Upper lobe of left lung (tissue), 4 donors: ENCODE measurements at regions not wholly inside any gene's neighbourhood (a gene's known extent, or its start where the extent isn't known, plus 50 kb on each side); places are given as distances from the start of the nearest gene placed in this dataset.

Experiments
- CTCF ChIP-seq, 6 experiments: fragments of 450-650 bp in 4 of 6; fragments of 200-600 bp in 2 of 6; sonication (generic) in 2 of 6; IDR thresholded peaks; one replicate each; pipeline ENCODE4 v1.5.1; 2016 to 2019; ENCODE audit warnings: antibody characterized with exemption in 6 of 6
- POLR2A ChIP-seq, 4 donors: fragments of 450-650 bp; IDR thresholded peaks; one replicate each; pipeline ENCODE4 v1.5.1; 2016 to 2017; ENCODE audit warnings: antibody characterized with exemption in 4 of 4, mild to moderate bottlenecking in 2 of 4

DNA sequence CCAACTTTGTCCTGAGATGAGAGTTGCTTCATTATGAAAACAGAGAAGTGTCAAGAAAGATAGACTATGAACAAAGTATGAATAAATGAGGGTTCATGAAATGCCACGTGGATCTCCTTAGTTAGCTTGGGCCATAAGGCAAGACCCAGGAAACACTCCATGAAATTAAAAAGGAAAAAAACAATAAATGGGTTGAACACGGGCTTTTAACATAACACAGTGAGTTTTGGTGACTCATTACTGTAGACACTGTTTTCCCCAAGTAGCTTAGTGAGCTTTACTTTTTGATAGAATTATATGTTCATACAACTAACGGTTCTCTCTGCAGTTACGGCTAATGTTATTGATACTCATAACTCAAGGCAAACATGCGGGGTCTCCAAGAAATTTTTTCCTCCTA, 265.0 kb downstream of the DHX15 start:
- TF ChIP-seq CTCF (IDR thresholded peaks at IDR 0.05): no peak
- no peak for TF ChIP-seq POLR2A (IDR thresholded peaks at IDR 0.05)
